H1 (cell line): ENCODE measurements at regions not wholly inside any gene's neighbourhood (a gene's known extent, or its start where the extent isn't known, plus 50 kb on each side); places are given as distances from the start of the nearest gene placed in this dataset.

ENCODE experiments used
- CTCF ChIA-PET: fragments of 300-600 bp; sonication (Branson Sonifier 250); formaldehyde crosslinking; loops from one replicate; lab custom pipeline; 2021; ENCODE audit not compliant: partially characterized antibody; lab: Charles Lee
- POLR2A ChIA-PET: fragments of 300-600 bp; sonication (Branson Sonifier 250); formaldehyde crosslinking; loops from one replicate; lab custom pipeline; 2021; ENCODE audit warnings: inconsistent platforms; ENCODE audit not compliant: partially characterized antibody; lab: Charles Lee
- DNase-seq, 2 experiments: peaks; one replicate each; pipeline versions ENCODE4 v3.0.0 to v3.0.0-alpha.2; 2010 to 2022; ENCODE audit warnings: low spot score in 2 of 2, low read depth in 1 of 2, mixed read lengths in 1 of 2
- FAIRE-seq: peaks from 2 replicates; lab custom pipeline; 2011; peaks lifted over from hg19 to GRCh38; lab: Jason Lieb, UNC
- H2AFZ ChIP-seq: 2 replicates; pipeline ENCODE4 v1.8.1; 2012; ENCODE audit warnings: low read length, inconsistent platforms
- H2AK5ac ChIP-seq: 2 replicates; pipeline ENCODE4 v1.6.1; 2013; ENCODE audit warnings: low read depth, low read length
- H2BK120ac ChIP-seq: replicated peaks from 2 replicates; pipeline ENCODE3; 2013; ENCODE audit warnings: low read depth, low read length, inconsistent platforms
- H2BK12ac ChIP-seq: 2 replicates; pipeline ENCODE4 v1.6.1; 2013; ENCODE audit warnings: low read depth, low read length
- H2BK15ac ChIP-seq: 2 replicates; pipeline ENCODE4 v1.6.1; 2013; ENCODE audit warnings: low read length
- H2BK20ac ChIP-seq: 2 replicates; pipeline ENCODE4 v1.6.1; 2013; ENCODE audit warnings: low read length
- H2BK5ac ChIP-seq: 2 replicates; pipeline ENCODE4 v1.6.1; 2013; ENCODE audit warnings: low read depth, low read length
- H3K14ac ChIP-seq: 2 replicates; pipeline ENCODE4 v1.6.1; 2013; ENCODE audit warnings: inconsistent platforms; ENCODE audit not compliant: insufficient read length
- H3K18ac ChIP-seq: 2 replicates; pipeline ENCODE4 v1.6.1; 2013; ENCODE audit warnings: low read length; ENCODE audit errors: extremely low read depth
- H3K23ac ChIP-seq: 2 replicates; pipeline ENCODE4 v1.6.1; 2013; ENCODE audit warnings: inconsistent platforms; ENCODE audit not compliant: insufficient read length
- H3K23me2 ChIP-seq: 2 replicates; pipeline ENCODE4 v1.6.1; 2013; ENCODE audit warnings: low read depth, low read length
- H3K27ac ChIP-seq: 2 replicates; pipeline ENCODE4 v1.6.1; 2011; ENCODE audit warnings: low read depth, low read length, inconsistent platforms
- H3K27me3 ChIP-seq, 4 experiments: replicated peaks in 1 of 4; 1 replicate in 1 of 4; 2 replicates in 3 of 4; pipeline versions ENCODE4 v1.6.1 to v1.8.1; 2011 to 2013; ENCODE audit warnings: low read length in 3 of 4, mild to moderate bottlenecking in 3 of 4, inconsistent platforms in 2 of 4, mixed read lengths in 2 of 4, moderate library complexity in 1 of 4; ENCODE audit not compliant: control insufficient read depth in 3 of 4, insufficient read depth in 3 of 4; ENCODE audit errors: extremely low read depth in 1 of 4
- H3K36me3 ChIP-seq, 4 experiments: 2 replicates each; pipeline versions ENCODE4 v1.6.1 to v1.8.1; 2011 to 2013; ENCODE audit warnings: mild to moderate bottlenecking in 4 of 4, low read length in 3 of 4, moderate library complexity in 2 of 4, control low read depth in 1 of 4, inconsistent platforms in 1 of 4; ENCODE audit not compliant: insufficient read depth in 4 of 4, control insufficient read depth in 2 of 4
- H3K4ac ChIP-seq: replicated peaks from 2 replicates; pipeline ENCODE3; 2013; ENCODE audit warnings: low read length, low read depth, mixed read lengths, inconsistent platforms; ENCODE audit not compliant: insufficient read length
- H3K4me1 ChIP-seq, 4 experiments: replicated peaks in 1 of 4; 1 replicate in 1 of 4; 2 replicates in 3 of 4; pipeline versions ENCODE4 v1.6.1 to v1.8.1; 2011 to 2013; ENCODE audit warnings: low read length in 3 of 4, inconsistent platforms in 2 of 4, mixed read lengths in 1 of 4; ENCODE audit not compliant: insufficient read depth in 4 of 4, control insufficient read depth in 3 of 4
- H3K4me2 ChIP-seq, 2 experiments: 2 replicates each; pipeline versions ENCODE4 v1.6.1 to v1.8.1; 2011 to 2013; ENCODE audit warnings: low read depth in 2 of 2, low read length in 2 of 2, control low read depth in 1 of 2, inconsistent platforms in 1 of 2, mild to moderate bottlenecking in 1 of 2; ENCODE audit not compliant: insufficient read depth in 1 of 2
- H3K4me3 ChIP-seq, 4 experiments: fragments of 200-600, 300-600 bp in 1 of 4; sonication (generic), shearing (Covaris generic), sonication (Bioruptor Twin) in 1 of 4; 2 replicates each; pipeline versions ENCODE4 v1.5.1 to v1.8.1; 2011 to 2016; ENCODE audit warnings: low read length in 4 of 4, low read depth in 3 of 4, control low read depth in 2 of 4, inconsistent platforms in 2 of 4, mild to moderate bottlenecking in 2 of 4, mixed read lengths in 1 of 4, moderate library complexity in 1 of 4; ENCODE audit not compliant: insufficient read depth in 2 of 4; ENCODE audit errors: extremely low read depth in 1 of 4
- H3K56ac ChIP-seq: replicated peaks from 2 replicates; pipeline ENCODE3; 2013; ENCODE audit warnings: low read depth, mild to moderate bottlenecking, mixed read lengths, low read length, inconsistent platforms; ENCODE audit not compliant: insufficient read length
- H3K79me1 ChIP-seq: 2 replicates; pipeline ENCODE4 v1.6.1; 2013; ENCODE audit warnings: low read depth, low read length, control low read depth
- H3K79me2 ChIP-seq, 2 experiments: 2 replicates each; pipeline versions ENCODE4 v1.6.1 to v1.8.1; 2012 to 2013; ENCODE audit warnings: low read length in 2 of 2, mild to moderate bottlenecking in 2 of 2, inconsistent platforms in 1 of 2; ENCODE audit not compliant: insufficient read depth in 2 of 2, control insufficient read depth in 1 of 2
- H3K9ac ChIP-seq, 4 experiments: replicated peaks in 1 of 4; 1 replicate in 1 of 4; 2 replicates in 3 of 4; pipeline versions ENCODE4 v1.6.1 to v1.8.1; 2011 to 2013; ENCODE audit warnings: low read depth in 3 of 4, low read length in 3 of 4, control low read depth in 2 of 4, mild to moderate bottlenecking in 2 of 4, moderate library complexity in 2 of 4, inconsistent platforms in 1 of 4; ENCODE audit errors: extremely low read depth in 1 of 4
- H3K9me3 ChIP-seq, 2 experiments: 2 replicates each; pipeline versions ENCODE4 v1.6.1 to v1.8.1; 2012 to 2013; ENCODE audit warnings: mild to moderate bottlenecking in 2 of 2, moderate library complexity in 2 of 2, control low read depth in 1 of 2, inconsistent platforms in 1 of 2, low read depth in 1 of 2, low read length in 1 of 2, mixed read lengths in 1 of 2; ENCODE audit not compliant: insufficient read depth in 2 of 2
- H4K20me1 ChIP-seq, 2 experiments: replicated peaks in 1 of 2; 2 replicates each; pipeline versions ENCODE3 to v1.8.1; 2011 to 2013; ENCODE audit warnings: inconsistent platforms in 2 of 2, low read length in 2 of 2, mild to moderate bottlenecking in 1 of 2; ENCODE audit not compliant: insufficient read depth in 2 of 2, control insufficient read depth in 1 of 2
- H4K5ac ChIP-seq: 2 replicates; pipeline ENCODE4 v1.6.1; 2013; ENCODE audit warnings: low read length, low read depth, mixed read lengths, inconsistent platforms; ENCODE audit not compliant: insufficient read length
- H4K8ac ChIP-seq: 2 replicates; pipeline ENCODE4 v1.8.0; 2013; ENCODE audit warnings: mild to moderate bottlenecking, moderate library complexity, low read length, inconsistent platforms; ENCODE audit not compliant: insufficient read depth; ENCODE audit errors: extremely low read depth
- H4K91ac ChIP-seq: replicated peaks from 2 replicates; pipeline ENCODE3; 2013; ENCODE audit warnings: low read length, mixed read lengths, inconsistent platforms; ENCODE audit not compliant: insufficient read length
- CTBP2 ChIP-seq: IDR thresholded peaks from 2 replicates; pipeline ENCODE4 v1.7.0; 2011; ENCODE audit warnings: borderline replicate concordance, mild to moderate bottlenecking, moderate library complexity, mixed read lengths, low read length; ENCODE audit not compliant: insufficient read depth, insufficient read length
- GABPA ChIP-seq: IDR thresholded peaks from 2 replicates; pipeline ENCODE4 v1.6.1; 2011; ENCODE audit warnings: mild to moderate bottlenecking, low read length, moderate library complexity, borderline replicate concordance; ENCODE audit not compliant: insufficient read depth
- JUND ChIP-seq: IDR thresholded peaks from 2 replicates; pipeline ENCODE4 v1.6.1; 2011; ENCODE audit warnings: mild to moderate bottlenecking, improper control_type of control experiment, low read length
- KDM4A ChIP-seq: IDR thresholded peaks from one replicate; pipeline ENCODE4 v1.7.1; 2012; ENCODE audit warnings: low read depth, mild to moderate bottlenecking, moderate library complexity, low read length, inconsistent platforms; ENCODE audit not compliant: severe bottlenecking
- POU5F1 ChIP-seq: IDR thresholded peaks from 2 replicates; pipeline ENCODE4 v1.6.1; 2011; ENCODE audit warnings: low read depth, mild to moderate bottlenecking, low read length, moderate library complexity
- RFX5 ChIP-seq: IDR thresholded peaks from 2 replicates; pipeline ENCODE4 v1.6.1; 2011; ENCODE audit warnings: low read depth, low read length, improper control_type of control experiment, borderline replicate concordance
- SP1 ChIP-seq: IDR thresholded peaks from 2 replicates; pipeline ENCODE4 v1.6.1; 2011; ENCODE audit warnings: low read depth, low read length
- SUZ12 ChIP-seq: fragments of 200-600 bp; sonication (generic); IDR thresholded peaks from 2 replicates; pipeline ENCODE4 v1.6.1; 2012; ENCODE audit warnings: mild to moderate bottlenecking, inconsistent platforms, low read length, moderate library complexity, mixed read lengths
- TAF1 ChIP-seq: IDR thresholded peaks from 2 replicates; pipeline ENCODE4 v1.6.1; 2011; ENCODE audit warnings: mild to moderate bottlenecking, low read depth, low read length
- WGBS, 2 experiments: shearing (Covaris generic) in 1 of 2; methylation state at CpG; one replicate each; pipeline versions ENCODE4 v1.1.6 to v1.1.7; 2013 to 2015; ENCODE audit warnings: low lambda C conversion rate in 2 of 2, mixed read lengths in 2 of 2, inconsistent platforms in 1 of 2, low coverage in 1 of 2, missing lambda C conversion rate in 1 of 2; ENCODE audit not compliant: insufficient replicate concordance in 2 of 2, insufficient coverage in 1 of 2, insufficient read length in 1 of 2; ENCODE audit errors: extremely low coverage in 1 of 2, missing lambda C conversion rate in 1 of 2; 5-methylcytosine and 5-hydroxymethylcytosine counted together
- TF ChIP-seq, protein P1 (sequence below): IDR thresholded peaks from 2 replicates; pipeline ENCODE4 v1.6.1; 2011; ENCODE audit warnings: low read length, improper control_type of control experiment

GRCh38 chr20:55649254-55649653, 356.1 kb downstream of the CBLN4 start:
- Histone ChIP-seq H4K91ac (no peak overlapping the region), H2AFZ (no peak overlapping the region), H3K79me1 (no peaks in the 10 kb centered on the region), H3K9me3 (0 out of 4 replicates have a peak, but pooled peaks cover 0 to 2% of the 10 kb centered on the region in 2 experiments), H3K23ac (no peak overlapping the region), H3K4ac (no peak overlapping the region), H3K56ac (no peak overlapping the region), H3K79me2 (no peaks in the 10 kb centered on the region), H2BK20ac (no peak overlapping the region), H2AK5ac (no peak overlapping the region), H3K4me2 (no peak overlapping the region), H4K8ac (no peak overlapping the region), H4K20me1 (no peaks in the 10 kb centered on the region), H2BK5ac (no peak overlapping the region), H3K14ac (no peak overlapping the region), H3K36me3 (no peaks in the 10 kb centered on the region), H2BK120ac (no peak overlapping the region), H3K23me2 (no peaks in the 10 kb centered on the region), H3K18ac (no peak overlapping the region), H3K4me3 (no peak overlapping the region), H3K9ac (no peak overlapping the region), H2BK15ac (no peak overlapping the region), H4K5ac (no peak overlapping the region), H2BK12ac (no peak overlapping the region), H3K4me1 (no peaks in the 10 kb centered on the region; a peak in 1 of 7 replicates), H3K27ac (no peak overlapping the region), H3K27me3 (no peaks in the 10 kb centered on the region)
- FAIRE-seq (no peak), DNase-seq (no peak)
- no peak for TF ChIP-seq JUND
- no peak for TF ChIP-seq POU5F1
- TF ChIP-seq SP1: no peak
- no peak for TF ChIP-seq KDM4A
- no peak for TF ChIP-seq CTBP2
- TF ChIP-seq RFX5: no peak
- TF ChIP-seq, protein P1, sequence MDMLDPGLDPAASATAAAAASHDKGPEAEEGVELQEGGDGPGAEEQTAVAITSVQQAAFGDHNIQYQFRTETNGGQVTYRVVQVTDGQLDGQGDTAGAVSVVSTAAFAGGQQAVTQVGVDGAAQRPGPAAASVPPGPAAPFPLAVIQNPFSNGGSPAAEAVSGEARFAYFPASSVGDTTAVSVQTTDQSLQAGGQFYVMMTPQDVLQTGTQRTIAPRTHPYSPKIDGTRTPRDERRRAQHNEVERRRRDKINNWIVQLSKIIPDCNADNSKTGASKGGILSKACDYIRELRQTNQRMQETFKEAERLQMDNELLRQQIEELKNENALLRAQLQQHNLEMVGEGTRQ: no peak
- TF ChIP-seq GABPA: no peak
- no peak for TF ChIP-seq SUZ12
- TF ChIP-seq TAF1: no peak
- WGBS, 2 experiments: 82% methylated on average over 6 of the region's 6 CpGs; no CpG with 5 or more reads in 1 of the 2 experiments
- CTCF ChIA-PET: no interaction called here
- POLR2A ChIA-PET: no interaction called here
